ENCODE measurements at regions not wholly inside any gene's neighbourhood (a gene's known extent, or its start where the extent isn't known, plus 50 kb on each side); places are given as distances from the start of the nearest gene placed in this dataset.

DNA sequence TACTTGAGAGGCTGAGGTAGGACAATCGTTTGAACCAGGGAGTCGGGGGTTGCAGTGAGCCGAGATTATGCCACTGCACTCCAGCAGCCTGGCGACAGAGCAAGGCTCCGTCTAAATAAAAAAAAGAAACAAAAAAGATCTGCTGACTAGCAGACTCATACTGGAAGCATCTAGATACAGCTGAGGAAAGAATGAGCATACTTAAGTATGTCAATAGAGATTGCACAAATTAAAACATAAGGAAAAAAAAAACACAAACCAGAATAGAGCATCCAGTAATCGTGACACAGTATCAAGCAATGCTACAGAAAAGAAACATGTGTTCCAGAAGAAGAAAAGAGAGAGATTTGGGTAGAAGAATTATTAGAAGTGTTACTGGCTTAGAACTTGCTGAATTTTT is 105.5 kb upstream of the SPOCK3 start:
- H3K36me3 ChIP-seq (ENCODE audit: insufficient read depth, low read length) = no peaks in the 10 kb centered on the region
- no peak for TF ChIP-seq EZH2phosphoT487 (IDR thresholded peaks at IDR 0.05; ENCODE audit: borderline replicate concordance)
- TF ChIP-seq, protein P1, sequence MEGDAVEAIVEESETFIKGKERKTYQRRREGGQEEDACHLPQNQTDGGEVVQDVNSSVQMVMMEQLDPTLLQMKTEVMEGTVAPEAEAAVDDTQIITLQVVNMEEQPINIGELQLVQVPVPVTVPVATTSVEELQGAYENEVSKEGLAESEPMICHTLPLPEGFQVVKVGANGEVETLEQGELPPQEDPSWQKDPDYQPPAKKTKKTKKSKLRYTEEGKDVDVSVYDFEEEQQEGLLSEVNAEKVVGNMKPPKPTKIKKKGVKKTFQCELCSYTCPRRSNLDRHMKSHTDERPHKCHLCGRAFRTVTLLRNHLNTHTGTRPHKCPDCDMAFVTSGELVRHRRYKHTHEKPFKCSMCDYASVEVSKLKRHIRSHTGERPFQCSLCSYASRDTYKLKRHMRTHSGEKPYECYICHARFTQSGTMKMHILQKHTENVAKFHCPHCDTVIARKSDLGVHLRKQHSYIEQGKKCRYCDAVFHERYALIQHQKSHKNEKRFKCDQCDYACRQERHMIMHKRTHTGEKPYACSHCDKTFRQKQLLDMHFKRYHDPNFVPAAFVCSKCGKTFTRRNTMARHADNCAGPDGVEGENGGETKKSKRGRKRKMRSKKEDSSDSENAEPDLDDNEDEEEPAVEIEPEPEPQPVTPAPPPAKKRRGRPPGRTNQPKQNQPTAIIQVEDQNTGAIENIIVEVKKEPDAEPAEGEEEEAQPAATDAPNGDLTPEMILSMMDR (conservative IDR thresholded peaks at IDR 0.05; ENCODE audit: low read length) = no peak
- no peak overlapping the region for H3K4me3 ChIP-seq (ENCODE audit: low read length, poor library complexity, severe bottlenecking)
- H3F3A ChIP-seq (ENCODE audit: low read depth) = no peaks in the 10 kb centered on the region
- no peaks in the 10 kb centered on the region for H3K9me2 ChIP-seq (replicated peaks; ENCODE audit: low read depth, low read length)
- H3K79me2 ChIP-seq (ENCODE audit: insufficient read depth, low read length) = no peaks in the 10 kb centered on the region
- H3K4me1 ChIP-seq (ENCODE audit: insufficient read depth, low read length, poor library complexity, severe bottlenecking) = no peaks in the 10 kb centered on the region
- no peaks in the 10 kb centered on the region for H4K20me1 ChIP-seq (ENCODE audit: insufficient read depth, low read length, poor library complexity, severe bottlenecking)
- no peak overlapping the region for H2AFZ ChIP-seq (ENCODE audit: low read length)
- no peaks in the 10 kb centered on the region for H3K27me3 ChIP-seq (ENCODE audit: insufficient read depth, low read length, poor library complexity, severe bottlenecking)
- H3K9me3 ChIP-seq (ENCODE audit: insufficient read depth, low read depth, low read length) = no peaks in the 10 kb centered on the region
- H3K4me2 ChIP-seq (ENCODE audit: low read depth, low read length, poor library complexity, severe bottlenecking) = no peak overlapping the region
- H3K9ac ChIP-seq (ENCODE audit: low read depth, low read length, poor library complexity, severe bottlenecking) = no peak overlapping the region

- Histone ChIP-seq H3K9me3 (ENCODE audit: insufficient read depth, low read depth, low read length) (no peaks in the 10 kb centered on the region), H3F3A (ENCODE audit: low read depth) (no peaks in the 10 kb centered on the region), H3K4me2 (ENCODE audit: low read depth, low read length, poor library complexity, severe bottlenecking) (no peak overlapping the region), H3K9me2 (replicated peaks; ENCODE audit: low read depth, low read length) (no peaks in the 10 kb centered on the region), H3K36me3 (ENCODE audit: insufficient read depth, low read length) (no peaks in the 10 kb centered on the region), H4K20me1 (ENCODE audit: insufficient read depth, low read length, poor library complexity, severe bottlenecking) (no peaks in the 10 kb centered on the region), H3K9ac (ENCODE audit: low read depth, low read length, poor library complexity, severe bottlenecking) (no peak overlapping the region), H2AFZ (ENCODE audit: low read length) (no peak overlapping the region), H3K4me3 (ENCODE audit: low read length, poor library complexity, severe bottlenecking) (no peak overlapping the region), H3K27me3 (ENCODE audit: insufficient read depth, low read length, poor library complexity, severe bottlenecking) (no peaks in the 10 kb centered on the region), H3K79me2 (ENCODE audit: insufficient read depth, low read length) (no peaks in the 10 kb centered on the region), H3K4me1 (ENCODE audit: insufficient read depth, low read length, poor library complexity, severe bottlenecking) (no peaks in the 10 kb centered on the region)
- no peak for TF ChIP-seq EZH2phosphoT487 (IDR thresholded peaks at IDR 0.05; ENCODE audit: borderline replicate concordance)
- TF ChIP-seq, protein P1 (conservative IDR thresholded peaks at IDR 0.05; ENCODE audit: low read length) = no peak
Observed at GRCh38 chr4:167359711-167360110, 125.4 kb upstream of the SPOCK3 start.

GRCh38 chr4:167379076-167379835 is 145.0 kb upstream of the SPOCK3 start:
- no peaks in the 10 kb centered on the region for H3K9me2 ChIP-seq (replicated peaks; ENCODE audit: low read depth, low read length)
- TF ChIP-seq EZH2phosphoT487 (IDR thresholded peaks at IDR 0.05; ENCODE audit: borderline replicate concordance) = no peak
- TF ChIP-seq, protein P1 (conservative IDR thresholded peaks at IDR 0.05; ENCODE audit: low read length) = no peak

More at GRCh38 chr4:167379076-167379835, 145.0 kb upstream of the SPOCK3 start:
- H3K4me1 ChIP-seq (ENCODE audit: insufficient read depth, low read length, poor library complexity, severe bottlenecking) = no peaks in the 10 kb centered on the region
- no peaks in the 10 kb centered on the region for H3K27me3 ChIP-seq (ENCODE audit: insufficient read depth, low read length, poor library complexity, severe bottlenecking)
- no peak overlapping the region for H3K9ac ChIP-seq (ENCODE audit: low read depth, low read length, poor library complexity, severe bottlenecking)
- no peak overlapping the region for H3K4me3 ChIP-seq (ENCODE audit: low read length, poor library complexity, severe bottlenecking)
- H3K36me3 ChIP-seq (ENCODE audit: insufficient read depth, low read length) = no peaks in the 10 kb centered on the region
- no peak overlapping the region for H3K4me2 ChIP-seq (ENCODE audit: low read depth, low read length, poor library complexity, severe bottlenecking)
- H4K20me1 ChIP-seq (ENCODE audit: insufficient read depth, low read length, poor library complexity, severe bottlenecking) = no peaks in the 10 kb centered on the region
- H3F3A ChIP-seq (ENCODE audit: low read depth) = no peaks in the 10 kb centered on the region
- H3K9me3 ChIP-seq (ENCODE audit: insufficient read depth, low read depth, low read length) = no peaks in the 10 kb centered on the region
- H3K79me2 ChIP-seq (ENCODE audit: insufficient read depth, low read length) = no peaks in the 10 kb centered on the region
- no peak overlapping the region for H2AFZ ChIP-seq (ENCODE audit: low read length)
